ENCODE measurements at regions not wholly inside any gene's neighbourhood (a gene's known extent, or its start where the extent isn't known, plus 50 kb on each side); places are given as distances from the start of the nearest gene placed in this dataset.
A peak's percentile ranks its signal among the peaks of the same experiment; 100 is the strongest.

DNA sequence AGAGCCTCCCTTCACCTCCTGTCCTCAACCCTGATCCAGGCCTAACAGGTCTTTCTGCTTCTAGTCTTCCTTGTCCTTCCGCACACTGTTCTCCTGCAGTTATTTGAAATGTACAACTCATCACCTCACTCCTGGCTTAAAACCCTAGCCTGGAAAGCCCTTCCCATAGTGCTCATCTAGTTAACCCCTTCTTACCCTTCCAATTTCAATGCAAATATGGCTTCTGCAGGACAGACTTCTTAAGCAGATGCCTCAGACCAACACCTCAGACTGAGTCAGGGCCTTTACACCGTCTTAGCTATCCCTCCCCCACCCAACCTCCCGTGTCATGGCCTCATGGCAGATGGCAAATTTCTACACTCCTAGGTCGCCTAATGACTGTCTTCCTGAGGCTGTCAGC, 130.4 kb downstream of the BCOR start:
- no peak overlapping the region for H3K23ac ChIP-seq (ENCODE audit: low read depth, low read length)
- H2BK5ac ChIP-seq (ENCODE audit: low read depth, low read length, poor library complexity, severe bottlenecking) = no peak overlapping the region
- H2BK15ac ChIP-seq (ENCODE audit: low read depth, low read length) = no peak overlapping the region
- no peak overlapping the region for H4K91ac ChIP-seq (ENCODE audit: insufficient read depth, low read depth, low read length)
- intact Hi-C loops (cut with micrococcal nuclease) = no loop called here
- H2BK120ac ChIP-seq (ENCODE audit: low read depth, low read length) = no peak overlapping the region
- H3K9me1 ChIP-seq (ENCODE audit: insufficient read depth, low read length) = no peaks in the 10 kb centered on the region
- H3K4ac ChIP-seq (ENCODE audit: low read depth, low read length) = no peak overlapping the region
- no peak overlapping the region for H2AFZ ChIP-seq (replicated peaks; ENCODE audit: low read length, poor library complexity)
- CTCF ChIA-PET = no interaction called here
- no peaks in the 10 kb centered on the region for H3K79me1 ChIP-seq (ENCODE audit: low read depth in 1 of 2, low read length in 2 of 2)
- H4K5ac ChIP-seq (ENCODE audit: low read depth, low read length) = no peak overlapping the region
- no peak overlapping the region for H3K56ac ChIP-seq (ENCODE audit: extremely low read depth, insufficient read depth, low read length)
- H3K27ac ChIP-seq (ENCODE audit: insufficient read depth, low read length) = no peak overlapping the region
- TF ChIP-seq, protein P1, sequence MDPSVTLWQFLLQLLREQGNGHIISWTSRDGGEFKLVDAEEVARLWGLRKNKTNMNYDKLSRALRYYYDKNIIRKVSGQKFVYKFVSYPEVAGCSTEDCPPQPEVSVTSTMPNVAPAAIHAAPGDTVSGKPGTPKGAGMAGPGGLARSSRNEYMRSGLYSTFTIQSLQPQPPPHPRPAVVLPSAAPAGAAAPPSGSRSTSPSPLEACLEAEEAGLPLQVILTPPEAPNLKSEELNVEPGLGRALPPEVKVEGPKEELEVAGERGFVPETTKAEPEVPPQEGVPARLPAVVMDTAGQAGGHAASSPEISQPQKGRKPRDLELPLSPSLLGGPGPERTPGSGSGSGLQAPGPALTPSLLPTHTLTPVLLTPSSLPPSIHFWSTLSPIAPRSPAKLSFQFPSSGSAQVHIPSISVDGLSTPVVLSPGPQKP (IDR thresholded peaks at IDR 0.05; ENCODE audit: borderline replicate concordance, low read depth, low read length) = no peak
- no peak for TF ChIP-seq RAD21 (IDR thresholded peaks at IDR 0.05; ENCODE audit: low read length)
- TF ChIP-seq CEBPB (IDR thresholded peaks at IDR 0.05; ENCODE audit: low read depth, low read length) = no peak
- TF ChIP-seq BHLHE40 (IDR thresholded peaks at IDR 0.05; ENCODE audit: low read depth, low read length) = no peak
- TF ChIP-seq, protein P2, sequence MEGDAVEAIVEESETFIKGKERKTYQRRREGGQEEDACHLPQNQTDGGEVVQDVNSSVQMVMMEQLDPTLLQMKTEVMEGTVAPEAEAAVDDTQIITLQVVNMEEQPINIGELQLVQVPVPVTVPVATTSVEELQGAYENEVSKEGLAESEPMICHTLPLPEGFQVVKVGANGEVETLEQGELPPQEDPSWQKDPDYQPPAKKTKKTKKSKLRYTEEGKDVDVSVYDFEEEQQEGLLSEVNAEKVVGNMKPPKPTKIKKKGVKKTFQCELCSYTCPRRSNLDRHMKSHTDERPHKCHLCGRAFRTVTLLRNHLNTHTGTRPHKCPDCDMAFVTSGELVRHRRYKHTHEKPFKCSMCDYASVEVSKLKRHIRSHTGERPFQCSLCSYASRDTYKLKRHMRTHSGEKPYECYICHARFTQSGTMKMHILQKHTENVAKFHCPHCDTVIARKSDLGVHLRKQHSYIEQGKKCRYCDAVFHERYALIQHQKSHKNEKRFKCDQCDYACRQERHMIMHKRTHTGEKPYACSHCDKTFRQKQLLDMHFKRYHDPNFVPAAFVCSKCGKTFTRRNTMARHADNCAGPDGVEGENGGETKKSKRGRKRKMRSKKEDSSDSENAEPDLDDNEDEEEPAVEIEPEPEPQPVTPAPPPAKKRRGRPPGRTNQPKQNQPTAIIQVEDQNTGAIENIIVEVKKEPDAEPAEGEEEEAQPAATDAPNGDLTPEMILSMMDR (conservative IDR thresholded peaks at IDR 0.05; ENCODE audit: low read depth, low read length) = no peak
- no peak for TF ChIP-seq SMC3 (IDR thresholded peaks at IDR 0.05; ENCODE audit: low read depth, low read length)
- TF ChIP-seq RFX5 (IDR thresholded peaks at IDR 0.05; ENCODE audit: low read depth, low read length) = no peak
- no peak for TF ChIP-seq CHD1 (IDR thresholded peaks at IDR 0.05; ENCODE audit: low read depth, low read length)
- no peak for TF ChIP-seq MAZ (IDR thresholded peaks at IDR 0.05; ENCODE audit: borderline replicate concordance, low read depth, low read length)
- no peak for TF ChIP-seq MAFK (IDR thresholded peaks at IDR 0.05; ENCODE audit: low read depth, low read length)
- TF ChIP-seq, protein P3, sequence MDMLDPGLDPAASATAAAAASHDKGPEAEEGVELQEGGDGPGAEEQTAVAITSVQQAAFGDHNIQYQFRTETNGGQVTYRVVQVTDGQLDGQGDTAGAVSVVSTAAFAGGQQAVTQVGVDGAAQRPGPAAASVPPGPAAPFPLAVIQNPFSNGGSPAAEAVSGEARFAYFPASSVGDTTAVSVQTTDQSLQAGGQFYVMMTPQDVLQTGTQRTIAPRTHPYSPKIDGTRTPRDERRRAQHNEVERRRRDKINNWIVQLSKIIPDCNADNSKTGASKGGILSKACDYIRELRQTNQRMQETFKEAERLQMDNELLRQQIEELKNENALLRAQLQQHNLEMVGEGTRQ (IDR thresholded peaks at IDR 0.05; ENCODE audit: low read depth, low read length) = no peak
- TF ChIP-seq MXI1 (IDR thresholded peaks at IDR 0.05; ENCODE audit: borderline replicate concordance, low read depth, low read length) = no peak
- no peak for TF ChIP-seq NFE2L2 (IDR thresholded peaks at IDR 0.05; ENCODE audit: low read depth, low read length)
- no peak for TF ChIP-seq RCOR1 (IDR thresholded peaks at IDR 0.05; ENCODE audit: insufficient replicate concordance, low read length)
- TF ChIP-seq POLR2A (IDR thresholded peaks at IDR 0.05; ENCODE audit: low read depth, low read length) = no peak
- no peak for TF ChIP-seq FOS (IDR thresholded peaks at IDR 0.05; ENCODE audit: low read depth, low read length)
- BruUV-seq (replicated peaks) = no TSS peak
- no peak overlapping the region for H2AK5ac ChIP-seq (ENCODE audit: low read depth, low read length)
- no peak overlapping the region for H3K4me2 ChIP-seq (ENCODE audit: low read depth, low read length)
- ATAC-seq (ENCODE audit: low read depth) = no peak
- H3K18ac ChIP-seq (ENCODE audit: low read depth, low read length) = no peak overlapping the region
- DNase-seq = peak; percentile 14
- H4K8ac ChIP-seq (ENCODE audit: low read depth in 2 of 2, low read length in 2 of 2) = no peak overlapping the region
- H3K14ac ChIP-seq (replicated peaks; ENCODE audit: low read depth, low read length) = no peak overlapping the region
- H2BK20ac ChIP-seq (ENCODE audit: low read depth, low read length) = no peak overlapping the region
- H3K9ac ChIP-seq (ENCODE audit: low read depth, low read length) = no peak overlapping the region
- H3K9me3 ChIP-seq (ENCODE audit: control insufficient read depth, insufficient read depth, low read length) = peaks cover 7% of the 10 kb centered on the region
- H3K4me1 ChIP-seq (ENCODE audit: control insufficient read depth, insufficient read depth, low read length) = 0 out of 2 replicates have a peak, but pooled peaks cover 1% of the 10 kb centered on the region
- POLR2A ChIA-PET (ENCODE audit: unreplicated experiment) = no interaction called here
- dilution Hi-C loops (cut with HindIII; ENCODE audit: low sequenced_read_pairs, unreplicated experiment) = no loop called here
- no peaks in the 10 kb centered on the region for H3K36me3 ChIP-seq (ENCODE audit: control insufficient read depth, insufficient read depth, low read length)
- in situ Hi-C loops (cut with MboI; ENCODE audit: low sequenced_read_pairs) = no loop called here
- H3K4me3 ChIP-seq (ENCODE audit: insufficient read depth, low read depth, low read length) = no peak overlapping the region
- H4K20me1 ChIP-seq (ENCODE audit: insufficient read depth, low read length) = no peaks in the 10 kb centered on the region
- no peak overlapping the region for H2AK9ac ChIP-seq (replicated peaks; ENCODE audit: low read depth, low read length, poor library complexity)
- 0% methylated on average over 1 of the region's 4 CpGs; no CpG with 5 or more reads in 1 of the 2 experiments for WGBS, 2 experiments (ENCODE audit: extremely low coverage in 2 of 2, insufficient read length in 1 of 2)
- H3K27me3 ChIP-seq (ENCODE audit: control insufficient read depth, insufficient read depth, low read length) = peaks cover 10% of the 10 kb centered on the region

All from IMR-90 (cell line).